ENCODE measurements at regions not wholly inside any gene's neighbourhood (a gene's known extent, or its start where the extent isn't known, plus 50 kb on each side); places are given as distances from the start of the nearest gene placed in this dataset.
A peak's percentile ranks its signal among the peaks of the same experiment; 100 is the strongest.
"Not testable (repeated sequence)": the region's sequence is repeated elsewhere in the genome, so short reads cannot be mapped to it uniquely, and the experiment has no call there.

GRCh38 chr5:58294598-58295305 is 165.1 kb downstream of the PLK2 start:
- Histone ChIP-seq H3K27me3 (ENCODE audit: insufficient read depth) (no peaks in the 10 kb centered on the region), H3K4me3 (ENCODE audit: low read depth in 2 of 2, low read length in 1 of 2) (no peak overlapping the region), H4K20me1 (ENCODE audit: insufficient read depth) (no peaks in the 10 kb centered on the region), H3K27ac (ENCODE audit: low read depth in 2 of 2, low read length in 1 of 2) (no peak overlapping the region), H3K36me3 (replicated peaks in 1 of 2; ENCODE audit: control insufficient read depth in 1 of 2, insufficient read depth in 2 of 2, low read length in 1 of 2) (no peaks in the 10 kb centered on the region), H2AFZ (ENCODE audit: low read depth) (peak overlapping the region; percentile 33; the same call in 1 of the 2 replicates), H3K4me1 (ENCODE audit: control insufficient read depth in 1 of 2, insufficient read depth in 2 of 2, low read depth in 1 of 2, low read length in 1 of 2) (no peaks in the 10 kb centered on the region), H3K79me2 (ENCODE audit: insufficient read depth) (no peaks in the 10 kb centered on the region), H3F3A (replicated peaks; ENCODE audit: insufficient read depth) (no peaks in the 10 kb centered on the region), H3K4me2 (no peak overlapping the region), H3K9ac (no peak overlapping the region), H3K9me2 (no peaks in the 10 kb centered on the region), H3K9me3 (no peaks in the 10 kb centered on the region)
- ChIA-PET POLR2A (no interaction called here), CTCF (interaction anchor here (0.9 kb wide), 1 partner anchor 167 kb away, joined by 3 read pairs; no protein-coding TSS in a partner anchor)
- WGBS (ENCODE audit: low lambda C conversion rate), result 23% methylated on average over 1 of the region's 1 CpG
- TF ChIP-seq FOSL2 (IDR thresholded peaks at IDR 0.05; ENCODE audit: borderline replicate concordance, low read depth) (peak; percentile 34; the same call in 1 of the 2 replicates), PBX3 (IDR thresholded peaks at IDR 0.05) (peak; percentile 11; the same call in 1 of the 2 replicates), SMC3 (IDR thresholded peaks at IDR 0.05; ENCODE audit: low read depth, low read length) (no peak), TCF12 (IDR thresholded peaks at IDR 0.05) (peak; percentile 35; the same call in 1 of the 2 replicates), JUND (IDR thresholded peaks at IDR 0.05) (peak; percentile 36; the same call in 1 of the 2 replicates)
- DNase-seq, result no peak

GRCh38 chr5:58288275-58288674 is 171.6 kb downstream of the PLK2 start:
- H3K36me3 ChIP-seq (replicated peaks in 1 of 2; ENCODE audit: control insufficient read depth in 1 of 2, insufficient read depth in 2 of 2, low read length in 1 of 2); H3K4me1 ChIP-seq (ENCODE audit: control insufficient read depth in 1 of 2, insufficient read depth in 2 of 2, low read depth in 1 of 2, low read length in 1 of 2); H3K9me3 ChIP-seq; H3F3A ChIP-seq (replicated peaks; ENCODE audit: insufficient read depth); H3K4me3 ChIP-seq (ENCODE audit: low read depth in 2 of 2, low read length in 1 of 2); CTCF ChIA-PET; POLR2A ChIA-PET; H4K20me1 ChIP-seq (ENCODE audit: insufficient read depth); H2AFZ ChIP-seq (ENCODE audit: low read depth); H3K9me2 ChIP-seq; H3K79me2 ChIP-seq (ENCODE audit: insufficient read depth); H3K4me2 ChIP-seq; DNase-seq; H3K27ac ChIP-seq (ENCODE audit: low read depth in 2 of 2, low read length in 1 of 2); H3K27me3 ChIP-seq (ENCODE audit: insufficient read depth); H3K9ac ChIP-seq: not testable (repeated sequence)
- WGBS (ENCODE audit: low lambda C conversion rate), result 87% methylated on average over 10 of the region's 10 CpGs

GRCh38 chr5:58286741-58287140 is 173.1 kb downstream of the PLK2 start:
- no peak overlapping the region for H3K4me2 ChIP-seq
- H3K27ac ChIP-seq (ENCODE audit: low read depth in 2 of 2, low read length in 1 of 2), result no peak overlapping the region
- H3K4me1 ChIP-seq (ENCODE audit: control insufficient read depth in 1 of 2, insufficient read depth in 2 of 2, low read depth in 1 of 2, low read length in 1 of 2), result no peaks in the 10 kb centered on the region
- no peaks in the 10 kb centered on the region for H3K36me3 ChIP-seq (replicated peaks in 1 of 2; ENCODE audit: control insufficient read depth in 1 of 2, insufficient read depth in 2 of 2, low read length in 1 of 2)
- no peaks in the 10 kb centered on the region for H3K27me3 ChIP-seq (ENCODE audit: insufficient read depth)
- H3K9me2 ChIP-seq, result no peaks in the 10 kb centered on the region
- no peak overlapping the region for H2AFZ ChIP-seq (ENCODE audit: low read depth)
- CTCF ChIA-PET, result no interaction called here
- H3K4me3 ChIP-seq (ENCODE audit: low read depth in 2 of 2, low read length in 1 of 2), result no peak overlapping the region
- H3F3A ChIP-seq (replicated peaks; ENCODE audit: insufficient read depth), result no peaks in the 10 kb centered on the region
- H4K20me1 ChIP-seq (ENCODE audit: insufficient read depth), result no peaks in the 10 kb centered on the region
- no peak overlapping the region for H3K9ac ChIP-seq
- WGBS (ENCODE audit: low lambda C conversion rate), result 100% methylated on average over 1 of the region's 1 CpG
- no peaks in the 10 kb centered on the region for H3K79me2 ChIP-seq (ENCODE audit: insufficient read depth)
- POLR2A ChIA-PET, result no interaction called here
- no peak for DNase-seq
- no peaks in the 10 kb centered on the region for H3K9me3 ChIP-seq
- no peak for TF ChIP-seq RCOR1 (IDR thresholded peaks at IDR 0.05; ENCODE audit: low read length)
- TF ChIP-seq USF1 (IDR thresholded peaks at IDR 0.05; ENCODE audit: borderline replicate concordance, low read depth), result no peak
- TF ChIP-seq USF2 (IDR thresholded peaks at IDR 0.05; ENCODE audit: borderline replicate concordance, low read depth, low read length), result no peak
- TF ChIP-seq REST (IDR thresholded peaks at IDR 0.05; ENCODE audit: low read depth, low read length), result no peak
- TF ChIP-seq MEF2A (IDR thresholded peaks at IDR 0.05; ENCODE audit: borderline replicate concordance, low read depth), result no peak
- no peak for TF ChIP-seq TEAD4 (IDR thresholded peaks at IDR 0.05; ENCODE audit: borderline replicate concordance, insufficient read depth)
- TF ChIP-seq GABPA (IDR thresholded peaks at IDR 0.05; ENCODE audit: low read depth), result no peak
- no peak for TF ChIP-seq ELF1 (IDR thresholded peaks at IDR 0.05)
- no peak for TF ChIP-seq MAX (IDR thresholded peaks at IDR 0.05; ENCODE audit: low read depth)
- TF ChIP-seq FOSL2 (IDR thresholded peaks at IDR 0.05; ENCODE audit: borderline replicate concordance, low read depth), result no peak
